NCI-H82 (cell line): ENCODE measurements at regions not wholly inside any gene's neighbourhood (a gene's known extent, or its start where the extent isn't known, plus 50 kb on each side); places are given as distances from the start of the nearest gene placed in this dataset.

Experiments
- DNase-seq: peaks from one replicate; lab custom pipeline; 2025; lab: John Stamatoyannopoulos, UW

- DNase-seq, result no peak
Measured at GRCh38 chr18:38606841-38607240, 1041.2 kb upstream of the CELF4 start.

GRCh38 chr18:38602341-38602740 is 1036.7 kb upstream of the CELF4 start:
- no peak for DNase-seq

DNA sequence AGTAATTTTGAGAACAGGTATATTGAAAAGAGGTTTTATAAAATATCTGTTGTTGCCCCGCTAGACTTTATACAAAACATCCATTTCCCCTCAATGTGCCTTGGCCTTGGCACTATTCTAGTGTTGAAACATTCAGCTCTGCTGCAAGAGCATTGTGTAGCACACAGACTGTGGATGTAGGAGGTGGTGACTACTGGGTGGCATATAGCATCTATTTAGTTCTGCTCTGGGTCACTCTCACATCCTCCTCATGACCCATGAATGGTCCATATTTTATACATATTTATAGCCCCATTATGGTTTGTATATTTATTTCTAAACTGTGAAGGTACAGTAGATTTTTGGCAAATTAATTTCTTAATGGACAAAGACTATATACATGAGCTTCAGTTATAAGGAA is 1022.0 kb upstream of the CELF4 start:
- no peak for DNase-seq

- DNase-seq, result no peak
Measured at GRCh38 chr18:38586327-38586726, 1020.7 kb upstream of the CELF4 start.

GRCh38 chr18:38579764-38580163 is 1014.2 kb upstream of the CELF4 start:
- peak; percentile 72 for DNase-seq

DNA sequence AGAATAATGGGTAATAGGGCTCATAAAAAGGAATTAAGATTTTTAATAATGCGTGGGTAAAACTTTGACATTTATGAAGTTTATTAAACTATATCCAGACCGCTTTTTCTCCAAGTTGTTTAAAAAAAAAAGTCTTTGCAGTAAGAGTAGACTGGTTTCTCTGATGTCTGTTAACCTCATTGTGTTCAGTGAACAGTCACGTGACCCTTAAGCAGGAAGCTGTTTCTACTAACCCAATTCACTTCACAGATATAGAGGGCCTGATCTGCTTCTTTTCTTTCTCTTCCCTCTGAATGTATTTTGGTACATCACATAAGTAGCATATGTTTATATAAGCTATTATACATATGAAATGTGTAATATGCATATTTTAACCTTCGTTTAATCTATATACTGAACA is 1011.3 kb upstream of the CELF4 start:
- no peak for DNase-seq

- DNase-seq, result no peak
Measured at GRCh38 chr18:38576349-38576748, 1010.8 kb upstream of the CELF4 start.

GRCh38 chr18:38575648-38576047 is 1010.0 kb upstream of the CELF4 start:
- DNase-seq, result no peak

- DNase-seq, result no peak
Measured at GRCh38 chr18:38575023-38575422, 1009.4 kb upstream of the CELF4 start.

DNA sequence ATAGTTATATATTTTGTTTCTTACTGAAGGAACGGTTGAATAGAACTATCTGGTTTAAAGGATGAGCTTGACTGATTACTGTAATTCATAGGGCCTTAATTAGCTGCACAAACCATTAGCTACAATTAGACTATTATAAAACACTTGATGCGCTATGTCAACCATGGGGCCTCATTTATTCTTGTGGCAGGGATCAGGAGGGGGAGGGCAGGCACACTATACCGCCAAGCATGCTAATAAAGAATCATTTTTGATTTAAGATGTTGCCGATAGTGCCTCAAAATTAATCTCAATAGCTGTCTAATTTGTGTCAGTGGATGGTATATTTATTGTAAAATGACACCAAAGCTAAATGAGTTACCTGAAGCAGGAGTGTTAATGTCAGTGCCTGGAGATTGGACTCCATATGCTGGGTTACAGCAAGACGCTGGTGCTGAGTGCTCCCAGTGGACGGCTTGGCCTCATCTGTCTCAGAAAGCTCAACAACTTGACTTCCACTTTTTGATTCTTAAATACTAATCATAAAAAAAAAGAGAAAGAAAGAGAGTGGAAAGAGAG is 1007.0 kb upstream of the CELF4 start:
- peak; percentile 6 for DNase-seq

DNA sequence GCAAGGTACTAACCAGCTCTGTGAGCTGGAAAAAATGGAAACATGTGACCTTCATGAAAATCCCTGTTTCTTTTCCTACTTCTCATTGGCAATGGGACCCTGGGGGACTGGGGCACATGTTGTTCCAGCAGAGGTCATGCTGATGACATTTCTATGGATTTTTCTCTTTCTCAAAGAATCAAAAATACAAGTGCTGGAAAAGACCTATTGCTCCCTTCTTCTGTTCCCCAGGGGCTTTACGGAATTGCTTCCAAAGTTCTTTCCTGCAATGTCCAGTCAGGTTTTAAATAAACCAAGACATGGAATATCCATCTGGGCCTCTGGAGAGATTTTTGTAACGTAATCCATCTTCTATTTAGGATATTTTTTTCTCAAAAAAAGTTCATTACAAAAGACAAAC is 1006.1 kb upstream of the CELF4 start:
- no peak for DNase-seq

GRCh38 chr18:38565513-38565912 is 999.9 kb upstream of the CELF4 start:
- no peak for DNase-seq

DNA sequence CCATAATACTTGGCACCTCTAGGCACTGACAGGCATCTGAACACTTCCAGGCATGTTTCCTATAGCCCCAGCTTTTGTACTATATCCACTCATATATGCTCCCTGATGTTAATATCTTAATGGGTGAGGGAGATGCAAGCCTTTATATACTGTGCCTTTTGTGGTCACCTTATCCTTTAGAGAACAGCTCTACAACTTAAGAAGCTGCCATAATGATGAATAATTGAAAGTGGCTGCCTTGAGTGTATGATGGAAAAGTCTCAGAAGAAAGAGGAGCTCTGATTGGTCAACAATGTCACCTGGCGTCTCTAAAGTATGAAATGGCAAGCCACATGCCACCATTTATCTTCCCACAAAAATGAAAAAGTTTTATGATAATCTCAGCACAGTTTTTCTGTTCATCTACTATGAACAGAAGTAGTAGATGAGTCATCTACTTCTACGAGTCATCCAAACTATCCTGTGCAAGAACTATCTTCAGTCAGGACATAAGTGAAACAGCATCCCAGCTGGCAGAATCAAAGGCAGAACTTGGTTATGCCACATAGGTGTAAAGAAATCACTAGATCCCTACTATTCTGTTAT is 997.9 kb upstream of the CELF4 start:
- no peak for DNase-seq

- peak; percentile 73 for DNase-seq
Measured at GRCh38 chr18:38557006-38557405, 991.4 kb upstream of the CELF4 start.

DNA sequence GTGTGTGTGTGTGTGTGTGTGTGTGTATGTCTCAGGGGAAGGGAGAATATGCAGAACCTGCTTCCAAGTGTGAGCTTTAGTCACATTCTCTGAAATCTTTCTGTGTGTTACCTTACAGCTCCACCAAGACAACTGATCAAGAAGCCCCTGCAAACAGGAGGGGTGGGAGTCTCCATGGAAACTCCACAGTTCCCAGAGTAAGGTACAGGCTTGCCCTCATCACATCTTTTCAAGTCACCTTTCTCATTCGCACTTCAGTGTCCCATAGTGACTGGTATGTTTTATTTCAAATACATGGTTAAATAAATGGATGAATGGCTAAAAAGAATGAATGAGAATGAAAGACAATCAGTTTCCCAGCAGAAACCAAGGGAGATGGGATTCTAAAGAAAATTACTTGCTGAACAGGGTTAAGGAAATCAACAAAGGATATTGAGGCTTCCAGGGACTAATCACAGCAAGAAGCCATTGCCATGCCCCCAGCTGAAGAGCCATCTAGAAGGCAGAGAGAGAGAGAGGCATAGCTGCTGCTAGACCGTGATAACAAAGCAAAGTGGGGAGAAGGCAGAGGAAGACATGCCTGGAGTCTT is 987.2 kb upstream of the CELF4 start:
- DNase-seq, result no peak

- DNase-seq, result no peak
Measured at GRCh38 chr18:38551881-38552280, 986.3 kb upstream of the CELF4 start.

DNA sequence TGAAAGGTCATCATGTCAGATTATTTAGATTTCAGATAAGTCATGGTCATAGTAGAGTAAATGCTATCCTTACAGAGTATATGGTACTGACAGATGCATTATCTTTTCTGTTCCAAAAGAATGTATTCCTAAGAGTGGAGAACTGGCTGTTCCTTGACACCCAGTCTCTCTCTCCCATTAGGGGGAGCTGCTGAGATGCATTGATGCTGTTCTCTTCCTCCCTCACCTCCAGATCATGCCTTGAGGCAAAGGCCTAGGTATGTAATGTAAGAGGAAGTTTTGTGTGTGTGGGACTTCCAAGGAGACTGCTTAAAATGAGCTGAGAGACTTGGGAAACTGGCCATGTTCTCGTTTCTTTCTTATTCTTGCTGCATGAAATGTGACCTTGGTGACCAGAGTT is 979.5 kb upstream of the CELF4 start:
- peak; percentile 46 for DNase-seq

DNA sequence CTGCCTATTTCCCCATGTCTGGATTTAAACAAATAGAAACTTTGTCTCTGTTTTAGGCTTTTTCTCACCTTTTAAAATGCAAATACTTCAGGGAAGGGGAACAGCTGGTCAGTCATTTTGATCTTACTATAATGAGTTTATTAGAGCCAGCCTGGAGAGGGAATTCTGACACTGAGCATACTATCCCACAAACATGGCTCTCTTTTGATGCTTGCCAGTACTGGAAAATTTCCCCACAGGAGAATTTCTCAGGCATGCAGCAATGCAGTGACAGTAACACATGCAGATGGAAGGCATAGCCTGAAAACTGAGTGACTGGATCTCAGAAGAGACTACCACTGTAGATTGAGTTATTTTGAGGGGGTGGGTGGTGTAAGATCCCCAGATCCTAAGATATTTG is 974.3 kb upstream of the CELF4 start:
- peak; percentile 47 for DNase-seq

- peak; percentile 82 for DNase-seq
Measured at GRCh38 chr18:38539371-38539770, 973.8 kb upstream of the CELF4 start.

GRCh38 chr18:38534073-38534472 is 968.5 kb upstream of the CELF4 start:
- DNase-seq, result no peak

DNA sequence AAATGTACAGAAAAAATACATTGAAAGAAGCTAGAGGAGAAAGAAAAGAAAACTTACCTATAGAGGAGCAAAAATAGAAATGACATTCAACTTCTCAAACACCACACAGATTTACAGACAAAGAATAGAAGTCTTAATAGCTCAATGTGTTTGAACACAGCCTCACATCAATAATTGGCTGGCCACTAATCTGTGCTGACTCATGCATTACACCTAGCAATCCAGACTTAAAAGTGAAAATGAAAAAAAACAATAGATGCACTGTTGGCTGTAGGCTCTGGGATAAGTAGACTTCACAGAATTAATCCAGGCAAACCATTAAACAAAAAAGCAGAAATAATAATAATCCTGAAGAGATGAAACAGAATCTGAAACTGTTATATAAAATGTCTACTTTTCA is 961.3 kb upstream of the CELF4 start:
- DNase-seq, result no peak

DNA sequence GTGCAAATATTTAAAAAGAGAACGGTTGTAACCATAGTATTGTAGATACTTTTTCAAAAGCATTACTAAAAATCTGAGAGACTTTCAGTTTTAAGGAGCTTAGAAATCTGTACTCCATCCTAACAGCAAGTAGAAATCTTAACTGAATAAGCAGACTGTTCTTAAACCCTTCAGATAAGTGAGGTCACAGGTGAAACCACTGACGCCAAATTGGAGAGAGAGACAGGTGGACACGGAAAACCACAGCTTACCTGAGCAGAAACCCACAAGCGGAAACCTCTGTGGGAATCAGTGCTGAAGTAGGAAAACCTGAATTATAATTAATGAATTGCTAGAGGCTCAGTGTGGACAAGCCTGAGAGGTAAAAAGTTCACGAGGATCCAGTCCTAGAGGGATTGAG is 959.4 kb upstream of the CELF4 start:
- DNase-seq, result no peak

- DNase-seq, result no peak
Measured at GRCh38 chr18:38520786-38521185, 955.2 kb upstream of the CELF4 start.

GRCh38 chr18:38502539-38502938 is 936.9 kb upstream of the CELF4 start:
- no peak for DNase-seq
